ENCODE measurements at regions not wholly inside any gene's neighbourhood (a gene's known extent, or its start where the extent isn't known, plus 50 kb on each side); places are given as distances from the start of the nearest gene placed in this dataset.

DNA sequence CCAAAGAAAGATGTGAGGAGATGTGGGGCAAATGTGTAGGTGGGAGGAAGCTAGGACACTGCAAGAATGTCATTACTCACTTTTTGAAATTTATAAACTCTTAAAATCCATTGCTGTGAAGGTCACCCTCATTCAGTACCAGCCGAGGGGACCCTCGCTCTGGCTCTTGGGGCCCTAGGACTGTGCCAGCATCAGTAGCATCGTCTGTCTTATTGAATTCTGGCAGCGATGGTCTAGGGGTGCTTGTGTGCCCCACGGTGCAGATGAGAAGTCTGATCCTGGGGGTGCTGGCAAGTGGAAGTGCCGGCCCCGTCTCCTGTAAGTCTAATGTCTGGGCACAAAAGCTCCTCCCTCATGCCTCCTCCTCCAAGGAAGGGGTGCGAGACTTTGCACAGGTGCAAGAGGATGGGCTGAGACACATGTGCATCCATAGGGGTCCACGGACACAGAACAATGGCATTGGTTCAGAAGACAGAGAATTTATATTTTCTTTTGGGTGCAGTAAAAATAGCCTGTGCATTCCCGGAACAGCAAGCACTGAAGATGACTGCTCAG, 266.7 kb upstream of the HDAC4 start:
- TF ChIP-seq POLR2AphosphoS5 (IDR thresholded peaks at IDR 0.05; ENCODE audit: low read depth, low read length) (no peak), TAF1 (IDR thresholded peaks at IDR 0.05; ENCODE audit: borderline replicate concordance, insufficient read depth, low read length) (no peak), SIN3A (IDR thresholded peaks at IDR 0.05; ENCODE audit: borderline replicate concordance, insufficient read depth, low read length) (no peak), FOXP2 (optimal IDR thresholded peaks at IDR 0.05; ENCODE audit: borderline replicate concordance, extremely low read depth, extremely low read length, insufficient read depth) (no peak)
- TF ChIP-seq, protein P1, sequence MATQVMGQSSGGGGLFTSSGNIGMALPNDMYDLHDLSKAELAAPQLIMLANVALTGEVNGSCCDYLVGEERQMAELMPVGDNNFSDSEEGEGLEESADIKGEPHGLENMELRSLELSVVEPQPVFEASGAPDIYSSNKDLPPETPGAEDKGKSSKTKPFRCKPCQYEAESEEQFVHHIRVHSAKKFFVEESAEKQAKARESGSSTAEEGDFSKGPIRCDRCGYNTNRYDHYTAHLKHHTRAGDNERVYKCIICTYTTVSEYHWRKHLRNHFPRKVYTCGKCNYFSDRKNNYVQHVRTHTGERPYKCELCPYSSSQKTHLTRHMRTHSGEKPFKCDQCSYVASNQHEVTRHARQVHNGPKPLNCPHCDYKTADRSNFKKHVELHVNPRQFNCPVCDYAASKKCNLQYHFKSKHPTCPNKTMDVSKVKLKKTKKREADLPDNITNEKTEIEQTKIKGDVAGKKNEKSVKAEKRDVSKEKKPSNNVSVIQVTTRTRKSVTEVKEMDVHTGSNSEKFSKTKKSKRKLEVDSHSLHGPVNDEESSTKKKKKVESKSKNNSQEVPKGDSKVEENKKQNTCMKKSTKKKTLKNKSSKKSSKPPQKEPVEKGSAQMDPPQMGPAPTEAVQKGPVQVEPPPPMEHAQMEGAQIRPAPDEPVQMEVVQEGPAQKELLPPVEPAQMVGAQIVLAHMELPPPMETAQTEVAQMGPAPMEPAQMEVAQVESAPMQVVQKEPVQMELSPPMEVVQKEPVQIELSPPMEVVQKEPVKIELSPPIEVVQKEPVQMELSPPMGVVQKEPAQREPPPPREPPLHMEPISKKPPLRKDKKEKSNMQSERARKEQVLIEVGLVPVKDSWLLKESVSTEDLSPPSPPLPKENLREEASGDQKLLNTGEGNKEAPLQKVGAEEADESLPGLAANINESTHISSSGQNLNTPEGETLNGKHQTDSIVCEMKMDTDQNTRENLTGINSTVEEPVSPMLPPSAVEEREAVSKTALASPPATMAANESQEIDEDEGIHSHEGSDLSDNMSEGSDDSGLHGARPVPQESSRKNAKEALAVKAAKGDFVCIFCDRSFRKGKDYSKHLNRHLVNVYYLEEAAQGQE (IDR thresholded peaks at IDR 0.05; ENCODE audit: insufficient read depth in 1 of 2, low read depth in 2 of 2, low read length in 2 of 2), result no peak

DNA sequence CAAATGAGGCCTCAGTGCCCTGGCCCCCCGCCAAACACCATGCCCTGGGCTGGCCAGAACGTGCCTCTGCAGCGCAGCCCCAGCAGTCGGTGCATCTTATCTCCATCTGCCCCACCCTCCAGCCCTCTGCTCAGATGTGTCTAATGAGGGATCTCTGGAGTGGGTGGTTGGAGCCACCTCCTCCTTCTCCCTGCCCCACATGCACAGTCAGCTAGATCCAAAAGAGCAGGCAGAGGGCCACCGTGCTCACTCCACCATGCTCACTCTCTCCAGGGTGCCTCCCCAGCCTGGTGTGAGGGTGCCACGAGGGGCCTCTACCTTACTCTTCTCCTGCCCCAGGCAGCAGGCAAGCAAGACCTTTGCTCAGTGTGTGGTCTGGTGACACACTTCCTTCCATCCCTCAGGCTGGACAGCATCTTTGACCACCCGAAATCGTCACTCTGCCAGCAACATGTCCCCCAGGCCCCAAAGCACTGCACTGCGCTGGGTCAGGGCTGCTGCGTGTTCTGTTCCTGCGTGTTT, 266.1 kb upstream of the HDAC4 start:
- TF ChIP-seq TAF1 (IDR thresholded peaks at IDR 0.05; ENCODE audit: borderline replicate concordance, insufficient read depth, low read length), result no peak
- TF ChIP-seq, protein P1 (IDR thresholded peaks at IDR 0.05; ENCODE audit: insufficient read depth in 1 of 2, low read depth in 2 of 2, low read length in 2 of 2), result no peak
- no peak for TF ChIP-seq SIN3A (IDR thresholded peaks at IDR 0.05; ENCODE audit: borderline replicate concordance, insufficient read depth, low read length)
- TF ChIP-seq POLR2AphosphoS5 (IDR thresholded peaks at IDR 0.05; ENCODE audit: low read depth, low read length), result no peak
- TF ChIP-seq FOXP2 (optimal IDR thresholded peaks at IDR 0.05; ENCODE audit: borderline replicate concordance, extremely low read depth, extremely low read length, insufficient read depth), result no peak

DNA sequence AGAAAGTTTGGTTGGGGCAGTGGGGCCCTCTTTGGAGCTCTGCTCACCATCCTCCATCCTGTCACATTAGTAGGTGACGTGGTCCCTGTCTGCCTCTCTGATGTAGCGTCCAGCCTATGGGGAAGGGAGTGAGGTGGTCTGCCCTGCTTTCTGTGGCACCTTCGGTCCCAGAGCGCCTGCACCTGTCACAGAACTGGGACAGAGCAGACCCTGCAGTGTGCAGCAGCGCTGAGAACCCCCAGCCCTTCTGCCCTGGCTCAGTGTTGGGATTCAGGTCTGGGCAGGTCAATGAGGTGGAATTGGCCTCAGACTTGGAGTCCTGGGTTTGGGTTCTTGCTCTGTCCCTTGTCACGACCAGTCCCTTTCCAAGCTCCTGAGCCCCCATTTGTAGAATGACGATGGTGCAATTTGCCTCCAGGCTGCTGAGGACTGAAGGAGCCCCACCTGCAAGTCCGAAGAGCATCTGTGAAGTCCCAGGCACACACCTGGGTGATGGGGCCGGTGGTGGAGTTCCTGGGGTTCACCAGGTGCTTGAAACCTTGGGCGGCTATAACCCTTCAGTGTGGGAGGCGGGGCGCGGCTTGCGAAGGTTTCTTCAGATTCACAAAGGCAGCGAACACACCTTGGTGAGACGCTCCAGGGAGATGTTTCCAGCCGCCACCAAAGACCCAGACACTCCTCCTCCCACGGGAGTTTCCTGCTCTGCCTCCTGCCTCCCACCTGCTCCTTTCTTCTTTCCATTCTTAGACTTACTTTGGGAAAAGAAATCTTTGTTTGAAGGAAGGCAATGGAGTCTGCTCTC, 265.4 kb upstream of the HDAC4 start:
- TF ChIP-seq POLR2AphosphoS5 (IDR thresholded peaks at IDR 0.05; ENCODE audit: low read depth, low read length), result no peak
- TF ChIP-seq SIN3A (IDR thresholded peaks at IDR 0.05; ENCODE audit: borderline replicate concordance, insufficient read depth, low read length), result no peak
- no peak for TF ChIP-seq FOXP2 (optimal IDR thresholded peaks at IDR 0.05; ENCODE audit: borderline replicate concordance, extremely low read depth, extremely low read length, insufficient read depth)
- TF ChIP-seq TAF1 (IDR thresholded peaks at IDR 0.05; ENCODE audit: borderline replicate concordance, insufficient read depth, low read length), result no peak
- TF ChIP-seq, protein P1 (IDR thresholded peaks at IDR 0.05; ENCODE audit: insufficient read depth in 1 of 2, low read depth in 2 of 2, low read length in 2 of 2), result no peak

DNA sequence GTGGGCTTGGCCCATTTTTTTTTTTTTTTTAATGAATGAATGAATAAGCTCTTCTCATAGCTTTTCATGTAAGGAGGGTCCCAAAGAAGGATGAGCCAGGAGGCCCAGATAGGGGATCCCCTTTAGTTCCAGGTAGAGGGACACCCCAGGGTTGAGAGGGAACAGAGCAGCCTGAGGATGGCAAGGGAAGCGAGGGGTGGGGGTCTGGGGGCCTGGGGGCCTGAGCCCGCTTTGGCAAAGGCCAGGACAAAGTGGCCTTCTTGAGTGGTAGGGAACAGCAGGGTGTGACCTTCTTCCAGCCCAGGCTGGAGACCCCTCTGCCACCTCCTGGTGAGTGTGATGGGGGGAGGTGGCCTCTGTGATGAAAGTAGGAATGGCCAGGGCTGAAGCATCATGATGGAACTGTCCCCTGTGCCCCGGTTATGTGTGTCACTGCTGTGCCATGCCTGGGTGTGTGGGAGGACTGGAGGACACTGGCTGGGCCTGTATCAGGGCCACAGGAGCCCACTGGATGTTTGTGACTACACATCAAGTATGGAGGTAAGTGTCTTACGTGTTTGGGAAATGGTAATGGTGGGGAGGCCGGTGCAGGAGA, 263.5 kb upstream of the HDAC4 start:
- TF ChIP-seq TAF1 (IDR thresholded peaks at IDR 0.05; ENCODE audit: borderline replicate concordance, insufficient read depth, low read length) (no peak), SIN3A (IDR thresholded peaks at IDR 0.05; ENCODE audit: borderline replicate concordance, insufficient read depth, low read length) (no peak), FOXP2 (optimal IDR thresholded peaks at IDR 0.05; ENCODE audit: borderline replicate concordance, extremely low read depth, extremely low read length, insufficient read depth) (no peak), POLR2AphosphoS5 (IDR thresholded peaks at IDR 0.05; ENCODE audit: low read depth, low read length) (no peak)
- TF ChIP-seq, protein P1 (IDR thresholded peaks at IDR 0.05; ENCODE audit: insufficient read depth in 1 of 2, low read depth in 2 of 2, low read length in 2 of 2), result no peak
